ENCODE measurements at regions not wholly inside any gene's neighbourhood (a gene's known extent, or its start where the extent isn't known, plus 50 kb on each side); places are given as distances from the start of the nearest gene placed in this dataset.
"Not testable (repeated sequence)": the region's sequence is repeated elsewhere in the genome, so short reads cannot be mapped to it uniquely, and the experiment has no call there.

DNA sequence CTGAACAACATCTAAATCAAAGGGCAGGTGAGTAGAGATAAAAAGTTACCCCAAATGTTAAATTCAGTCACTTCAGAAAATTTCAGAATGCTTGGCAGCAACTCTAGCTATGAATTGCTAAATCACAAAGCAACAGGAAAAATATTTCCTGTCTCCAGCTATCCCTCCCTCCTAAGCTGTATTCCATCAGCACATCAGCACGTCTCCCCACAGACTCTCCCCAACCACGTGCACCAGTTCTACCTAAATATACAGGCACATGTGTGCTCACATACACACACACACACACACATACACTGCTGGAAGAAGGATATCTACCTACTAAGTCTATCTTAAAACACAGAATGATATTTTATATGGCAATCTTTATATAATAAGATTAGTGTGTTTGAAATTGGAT lies 177.1 kb upstream of the ARHGEF26 start:
- FAIRE-seq = no peak

DNA sequence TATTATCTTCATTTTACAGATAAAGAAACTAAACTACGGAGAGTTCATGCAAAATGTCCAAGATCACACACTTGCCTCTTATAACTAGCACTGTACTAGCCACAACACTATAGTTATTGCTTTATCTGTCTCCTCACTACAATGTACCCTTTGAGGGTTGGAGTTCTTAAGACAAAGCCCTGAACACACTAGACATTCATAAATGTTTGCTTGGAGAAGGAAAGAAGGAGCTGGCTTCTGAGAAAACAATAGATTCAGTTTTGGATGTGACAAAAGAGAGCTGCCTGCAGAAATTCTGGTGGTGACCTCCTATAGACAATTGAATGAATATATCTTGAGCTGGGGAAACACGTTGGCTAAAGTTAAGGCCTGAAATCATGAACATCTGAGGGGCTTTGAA lies 169.9 kb upstream of the ARHGEF26 start:
- no peak for FAIRE-seq

DNA sequence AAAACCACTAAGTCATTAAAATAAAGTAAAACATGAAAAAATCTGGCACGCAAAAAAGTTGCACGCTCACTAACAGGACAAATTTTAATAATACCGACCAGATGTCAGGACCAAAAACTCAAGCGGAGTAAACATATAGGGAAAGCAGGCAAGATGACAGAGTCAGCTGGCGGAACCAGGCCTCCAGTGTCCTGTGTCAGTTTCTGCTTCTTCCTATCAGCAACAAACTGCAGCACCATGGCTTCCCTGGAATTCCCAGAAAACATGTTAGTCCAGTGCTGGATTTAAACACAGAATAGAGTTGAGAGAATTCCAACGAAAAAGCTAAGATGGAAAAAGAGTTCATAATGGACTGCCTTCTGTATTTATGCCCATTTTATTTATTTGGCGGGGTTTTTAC lies 169.1 kb upstream of the ARHGEF26 start:
- no peak for FAIRE-seq

DNA sequence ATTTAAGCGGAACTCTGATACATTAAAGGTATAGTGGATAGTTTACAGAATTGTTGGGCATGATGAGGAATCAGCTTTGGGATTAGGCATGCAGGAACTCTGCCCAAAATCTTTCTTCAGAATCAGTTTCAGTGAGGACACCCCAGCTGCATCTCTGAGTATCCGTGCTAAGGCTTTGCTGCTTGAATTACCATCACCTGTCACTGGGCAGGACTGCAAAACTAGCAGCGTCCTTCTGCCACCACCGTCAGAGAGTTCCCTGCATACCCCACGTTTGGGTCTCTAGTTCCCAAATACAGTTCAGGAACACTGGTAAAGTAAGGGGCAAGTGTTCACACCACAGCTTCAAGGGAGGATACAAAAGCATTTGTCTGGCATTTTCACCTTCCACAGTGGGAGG lies 164.6 kb upstream of the ARHGEF26 start:
- FAIRE-seq = no peak

DNA sequence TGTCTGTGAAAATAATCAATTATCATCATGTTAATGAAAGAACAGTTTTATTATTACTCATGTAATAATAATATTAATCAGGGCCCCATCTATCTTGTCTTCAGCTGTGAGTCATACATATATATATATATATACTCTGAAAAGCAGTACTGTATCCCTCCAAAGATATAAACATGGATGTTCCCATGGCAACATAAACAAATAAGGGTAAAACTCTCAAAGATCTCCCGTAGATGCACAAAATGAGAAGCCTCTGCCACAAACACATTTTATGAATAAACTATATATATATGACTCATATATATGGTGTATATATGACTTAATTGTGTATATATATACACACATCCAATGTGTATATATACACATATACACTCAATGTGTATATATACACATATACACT lies 163.8 kb upstream of the ARHGEF26 start:
- no peak for FAIRE-seq

DNA sequence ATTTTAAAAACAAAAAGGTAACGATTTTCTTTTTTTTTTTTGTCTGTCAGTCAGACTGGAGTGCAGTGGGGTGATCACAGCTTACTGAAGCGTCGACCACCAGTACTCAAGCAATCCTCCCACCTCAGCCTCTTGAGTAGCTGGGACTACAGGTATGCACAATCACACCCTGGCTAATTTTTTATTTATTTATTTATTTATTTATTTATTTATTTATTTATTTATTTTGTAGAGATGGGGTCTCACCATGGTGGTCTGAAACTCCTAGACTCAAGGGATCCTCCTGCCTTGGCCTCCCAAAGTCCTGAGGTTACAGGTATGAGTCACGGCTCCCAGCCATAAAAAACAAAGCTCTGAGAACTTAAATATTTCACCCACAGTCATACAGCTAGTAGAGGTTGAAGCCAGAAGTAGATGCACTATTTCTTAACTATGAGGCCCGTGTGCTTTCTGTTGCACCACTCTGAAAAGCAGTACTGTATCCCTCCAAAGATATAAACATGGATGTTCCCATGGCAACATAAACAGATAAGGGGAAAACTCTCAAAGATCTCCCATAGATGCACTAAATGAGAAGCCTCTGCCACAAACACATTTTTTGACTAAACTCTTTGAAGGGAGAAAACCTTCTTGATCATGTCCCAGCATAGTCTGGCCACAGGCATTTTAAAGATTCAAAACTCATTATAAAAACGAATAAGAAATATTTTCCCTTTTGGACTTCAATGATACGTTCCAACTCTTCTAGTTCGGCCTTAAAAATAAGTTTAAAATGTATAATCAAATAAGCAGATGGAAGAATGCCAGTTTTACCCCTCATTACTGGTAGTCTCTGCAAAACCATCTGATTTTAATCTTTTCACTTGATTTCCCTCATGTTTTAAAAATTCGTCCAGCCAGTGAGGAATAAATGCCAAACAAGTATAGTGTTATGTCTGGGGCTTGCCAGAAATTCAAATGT lies 162.3 kb upstream of the ARHGEF26 start:
- FAIRE-seq = peak; percentile 65

DNA sequence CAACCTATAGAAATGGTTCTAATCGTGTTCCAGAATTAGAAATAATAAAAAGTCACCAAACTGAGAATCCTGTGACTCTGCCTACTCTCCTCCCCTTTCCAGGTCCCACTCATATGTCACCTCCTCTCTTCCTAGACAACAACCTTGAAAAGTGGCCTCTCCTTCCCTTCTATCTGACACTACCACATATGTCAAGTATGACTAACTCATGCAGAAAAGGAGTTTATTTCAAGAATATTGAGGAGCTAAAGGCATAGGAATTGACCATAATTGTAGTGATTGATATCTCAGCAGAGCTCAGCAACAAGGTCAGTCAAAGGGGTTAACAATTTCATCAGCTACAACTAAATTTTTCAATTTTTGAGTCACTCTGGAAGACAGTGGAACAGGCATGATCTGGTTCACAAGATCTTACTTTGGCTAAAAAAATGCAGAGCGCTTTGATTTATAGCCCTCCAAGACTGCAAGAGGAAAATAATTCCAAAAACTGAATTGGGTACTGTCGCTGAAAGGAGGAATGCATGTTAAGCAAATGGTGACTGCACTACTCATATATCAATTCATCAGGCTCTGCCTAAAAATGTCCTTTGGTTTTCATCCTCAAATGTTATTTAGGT lies 160.6 kb upstream of the ARHGEF26 start:
- FAIRE-seq = no peak

DNA sequence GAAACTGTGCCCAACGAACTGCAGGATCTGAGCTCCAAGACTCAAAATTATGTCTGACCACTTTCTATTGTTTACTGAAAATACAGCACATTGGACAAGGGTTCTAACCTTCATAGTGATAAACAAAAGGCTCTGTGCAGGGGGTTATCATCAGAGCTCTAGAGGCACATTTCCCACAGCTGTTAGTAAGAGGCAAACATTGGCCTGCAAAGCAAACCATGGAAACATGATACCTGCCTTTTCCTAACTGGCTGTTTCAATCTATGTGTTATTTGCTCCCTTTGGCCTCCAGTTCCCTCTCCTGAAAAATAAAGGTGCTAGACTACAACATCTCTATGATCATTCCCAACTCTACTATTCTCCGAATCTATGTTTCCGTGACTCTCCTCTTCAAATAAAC lies 159.7 kb upstream of the ARHGEF26 start:
- no peak for FAIRE-seq

DNA sequence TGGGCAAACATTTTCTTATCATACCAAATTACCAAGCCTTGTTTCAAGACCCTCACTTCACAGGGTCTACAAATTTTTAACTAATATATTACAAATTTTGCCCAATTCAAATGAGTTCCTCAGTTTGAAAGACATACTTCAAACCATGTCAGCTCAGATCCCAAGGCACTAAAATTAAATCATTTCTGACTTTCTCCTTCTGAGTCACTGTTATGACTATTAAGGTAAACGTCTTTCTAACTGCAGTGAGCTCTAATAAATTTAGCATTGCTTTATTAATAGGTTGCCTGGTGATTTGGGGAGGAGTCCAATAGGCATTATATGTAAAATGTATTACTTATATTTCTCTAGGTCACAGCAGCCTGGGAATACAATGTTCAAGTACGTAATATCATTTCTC lies 158.2 kb upstream of the ARHGEF26 start:
- FAIRE-seq = no peak

DNA sequence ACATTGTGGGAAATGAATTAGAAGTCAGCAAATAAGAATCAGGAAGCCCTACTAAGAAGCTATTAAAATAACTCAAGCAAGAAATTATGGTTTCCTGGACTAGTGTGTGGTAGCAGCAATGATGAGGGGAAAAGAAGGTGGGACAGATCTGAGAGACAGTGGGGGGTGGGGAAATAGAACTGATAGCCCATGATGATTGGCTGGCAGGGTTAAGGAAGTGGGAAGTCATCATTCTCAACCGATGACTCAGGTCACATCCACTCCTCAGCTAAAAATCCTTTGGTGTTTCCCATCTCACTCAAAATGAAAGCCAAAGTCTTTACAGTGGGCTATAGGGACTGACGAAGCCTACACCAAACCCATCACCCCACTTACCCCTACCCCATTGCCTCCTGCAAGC lies 153.9 kb upstream of the ARHGEF26 start:
- FAIRE-seq = no peak

DNA sequence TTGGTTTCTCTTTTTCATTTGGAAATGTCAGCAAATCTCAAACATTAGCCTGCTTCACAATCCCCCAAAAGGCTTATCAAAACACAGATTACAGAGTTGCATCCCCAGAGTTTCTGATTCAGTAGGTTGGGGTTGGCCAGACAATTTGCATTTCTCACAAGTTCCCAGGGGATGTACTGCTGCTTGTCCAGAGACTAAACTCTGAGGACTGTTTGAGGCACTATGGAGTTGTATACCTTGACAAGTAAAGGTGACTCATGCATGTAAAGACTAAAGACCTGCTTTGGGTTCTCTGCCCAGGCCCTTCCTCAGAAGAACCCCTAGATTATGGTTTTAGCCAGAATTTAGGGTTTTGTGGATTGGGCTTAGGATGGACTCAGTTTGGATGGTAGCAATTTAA lies 151.1 kb upstream of the ARHGEF26 start:
- no peak for FAIRE-seq

DNA sequence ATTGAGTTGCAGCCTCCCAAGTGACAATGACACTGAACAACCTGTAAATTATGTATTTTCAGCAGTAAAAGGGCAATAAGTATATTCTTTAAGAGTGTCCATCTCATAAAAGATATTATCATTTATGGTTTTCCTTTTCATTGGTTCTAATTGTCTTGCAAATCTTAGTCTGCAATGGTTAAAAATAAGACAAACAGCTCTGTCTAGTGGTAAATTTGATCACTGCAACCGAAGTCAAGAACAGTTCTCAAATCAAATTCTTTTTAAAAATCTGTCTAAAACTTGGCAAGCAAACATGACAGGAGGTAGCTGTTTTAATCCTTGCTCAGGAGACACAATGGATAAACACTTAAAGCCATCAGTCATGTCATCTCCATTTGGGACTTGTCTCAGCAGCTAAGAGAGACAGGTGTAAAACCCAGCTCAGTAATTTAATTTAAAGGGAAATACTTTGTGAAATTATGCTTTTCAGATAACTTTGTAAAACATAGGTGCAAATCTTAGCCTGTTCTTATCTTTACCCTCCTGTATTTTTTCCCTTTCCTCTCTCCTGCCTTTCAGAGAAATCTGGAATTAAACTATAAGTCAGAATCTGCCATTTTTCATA lies 150.3 kb upstream of the ARHGEF26 start:
- FAIRE-seq = peak; percentile 99

DNA sequence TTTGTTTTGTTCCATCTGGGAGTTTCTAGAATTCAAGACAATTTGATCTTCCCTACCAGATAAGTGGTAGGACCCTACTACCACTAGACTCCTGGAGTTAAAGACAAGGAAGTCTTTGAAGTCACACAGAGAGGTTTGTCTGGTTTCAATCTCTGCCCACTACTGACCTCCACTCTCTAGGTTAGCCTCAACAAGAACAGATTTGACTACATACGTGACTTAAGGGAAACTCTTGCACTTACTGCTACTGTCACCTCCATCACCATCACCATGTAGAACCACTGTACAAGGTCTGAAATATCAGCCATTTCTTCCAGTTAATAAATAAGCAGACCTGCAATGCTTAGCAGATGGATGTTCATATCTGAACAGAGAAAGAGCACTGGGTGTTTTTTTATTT lies 148.3 kb upstream of the ARHGEF26 start:
- no peak for FAIRE-seq

DNA sequence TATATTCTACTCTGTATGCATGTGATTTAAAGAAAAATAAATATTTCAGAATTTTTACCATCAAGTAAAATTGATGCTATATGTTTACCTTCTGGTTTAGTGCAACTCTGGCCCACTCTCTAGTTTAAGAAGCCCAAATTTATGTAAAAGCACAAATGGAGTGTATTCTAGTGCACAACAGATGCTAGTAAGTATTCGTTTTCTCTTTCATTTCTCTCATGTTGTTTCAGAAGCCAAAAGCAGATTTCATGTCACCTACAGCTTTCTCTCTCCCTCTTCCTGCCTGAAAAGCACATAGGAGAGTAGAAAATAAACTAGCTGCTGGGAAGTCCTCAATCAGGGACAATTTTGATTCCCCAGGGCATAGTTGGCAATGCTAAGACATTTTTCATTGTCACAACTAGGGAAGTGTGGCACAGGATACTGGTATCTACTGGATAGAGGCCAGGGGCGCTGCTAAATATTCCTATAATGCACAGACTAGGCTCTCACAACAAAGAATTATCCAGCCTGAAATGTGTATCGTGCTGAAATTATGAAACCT lies 147.4 kb upstream of the ARHGEF26 start:
- no peak for FAIRE-seq

DNA sequence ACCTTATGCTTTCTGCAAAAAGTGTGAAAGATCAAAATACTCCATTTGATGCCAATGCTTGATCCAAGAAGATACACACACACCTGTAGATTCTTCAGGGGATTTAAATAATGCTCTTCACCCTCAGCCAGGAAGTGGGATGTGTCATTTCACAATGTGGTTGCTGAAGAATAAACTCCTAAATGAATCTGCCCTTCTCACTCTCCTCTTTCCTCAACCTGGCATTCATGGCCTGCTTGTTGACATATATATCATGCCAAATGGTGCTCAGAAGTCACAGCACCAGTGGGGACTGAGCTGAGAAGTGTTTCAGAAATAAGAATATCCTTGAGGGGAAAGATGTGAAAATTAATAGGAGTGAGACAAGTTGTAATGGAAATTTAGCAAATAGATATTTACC lies 146.6 kb upstream of the ARHGEF26 start:
- no peak for FAIRE-seq

DNA sequence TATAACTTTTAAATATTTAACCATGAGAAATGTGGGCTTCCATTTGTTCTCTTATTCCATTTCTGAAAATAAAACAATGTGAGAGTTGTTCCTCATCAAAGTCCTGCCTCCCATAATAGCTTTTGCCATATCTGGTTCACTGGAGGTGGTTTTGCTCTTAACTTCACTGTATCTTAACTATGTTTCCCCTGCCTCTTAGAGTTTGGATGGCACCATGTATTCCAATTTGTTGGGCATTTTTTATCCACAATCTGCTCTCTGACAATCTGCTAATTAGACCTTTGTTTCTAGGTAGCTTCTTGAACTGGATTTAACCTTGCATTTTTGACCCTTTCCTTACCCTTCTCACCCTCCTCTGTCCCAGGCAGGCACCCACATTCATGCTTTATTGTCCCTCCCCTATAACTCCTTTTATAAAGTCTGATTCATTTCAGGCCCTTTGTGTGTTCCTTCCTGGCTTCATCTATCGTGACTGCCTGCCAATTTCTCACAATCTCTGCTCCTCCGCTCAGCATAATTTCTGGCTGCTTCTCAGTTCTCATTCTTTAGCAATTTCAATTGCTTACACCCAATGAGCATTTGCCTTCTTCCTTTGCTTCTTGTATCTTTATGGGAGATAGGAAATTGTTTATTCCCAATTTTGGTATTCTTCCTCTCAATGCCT lies 144.2 kb upstream of the ARHGEF26 start:
- no peak for FAIRE-seq

DNA sequence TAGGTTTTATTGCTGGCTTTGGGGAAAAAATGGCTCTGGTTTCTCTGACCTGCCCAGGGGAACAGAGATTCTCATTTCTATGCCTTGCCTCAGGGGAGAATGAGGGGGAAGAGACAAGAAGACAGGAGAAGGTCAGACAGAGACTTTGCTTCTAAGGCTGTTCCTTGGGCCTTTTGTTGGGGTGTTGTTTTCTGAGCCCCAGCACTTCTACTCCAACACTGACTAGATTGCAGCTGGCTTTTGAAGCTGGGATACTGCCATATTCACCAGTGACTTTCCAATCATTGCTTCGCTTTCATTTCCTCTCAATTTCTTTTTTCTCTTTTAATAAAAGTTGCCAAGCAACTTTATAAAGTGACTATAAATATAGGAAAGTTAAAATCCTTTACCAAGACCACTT lies 143.2 kb upstream of the ARHGEF26 start:
- no peak for FAIRE-seq

DNA sequence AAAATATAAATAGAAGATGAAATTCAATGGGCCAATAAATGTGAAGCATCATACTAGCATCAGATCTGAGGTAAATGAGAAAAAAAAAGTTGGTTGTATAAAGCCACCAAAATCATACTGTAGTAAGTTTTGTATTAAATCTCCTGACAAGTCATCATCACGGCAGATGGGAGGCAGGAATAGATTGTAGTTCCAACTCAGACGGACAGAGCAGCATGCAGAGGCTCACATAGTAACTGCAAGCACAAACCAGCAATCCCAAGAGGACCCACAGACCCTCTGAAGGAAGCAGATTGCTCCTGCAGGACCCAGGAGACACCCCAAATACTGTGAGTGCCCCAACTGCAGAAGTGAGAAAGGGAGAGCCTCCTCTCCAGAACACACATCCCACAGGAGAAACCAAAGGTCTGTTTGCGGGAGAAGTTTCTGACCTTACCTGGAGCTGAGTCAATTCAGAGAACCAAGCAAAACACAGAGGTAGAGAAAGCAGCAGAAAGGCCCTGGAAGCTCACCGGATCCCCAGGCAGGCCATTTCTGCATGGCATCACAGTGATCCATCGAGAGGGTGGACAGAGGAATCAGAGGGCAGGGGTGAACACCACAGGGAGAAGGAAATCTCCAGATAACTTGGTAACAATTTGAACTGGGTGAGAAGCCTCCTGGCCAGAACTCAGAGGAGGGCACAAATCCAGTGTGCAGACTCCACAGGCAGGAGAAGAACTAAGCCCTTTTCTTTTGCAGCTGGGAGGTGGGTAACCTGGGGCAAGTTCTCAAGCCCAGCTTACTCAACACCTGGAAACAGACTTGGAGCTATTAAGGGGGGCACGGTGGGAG lies 141.6 kb upstream of the ARHGEF26 start:
- no peak for FAIRE-seq

DNA sequence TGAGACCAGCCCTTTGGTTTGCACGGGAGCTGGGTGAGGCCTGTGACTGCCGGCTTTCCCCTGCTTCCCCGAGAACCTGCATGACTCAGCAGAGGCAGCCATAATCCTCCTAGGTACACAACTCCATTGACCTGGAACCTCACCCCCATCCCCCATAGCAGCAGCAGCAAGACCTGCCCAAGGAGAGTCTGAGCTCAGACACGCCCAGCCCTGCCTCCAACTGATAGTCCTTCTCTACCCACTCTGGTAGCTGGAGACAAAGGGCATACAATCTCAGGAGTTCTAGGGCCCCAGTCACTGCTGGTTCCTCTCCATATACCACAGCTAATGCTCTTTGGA lies 141.0 kb upstream of the ARHGEF26 start:
- FAIRE-seq = no peak

DNA sequence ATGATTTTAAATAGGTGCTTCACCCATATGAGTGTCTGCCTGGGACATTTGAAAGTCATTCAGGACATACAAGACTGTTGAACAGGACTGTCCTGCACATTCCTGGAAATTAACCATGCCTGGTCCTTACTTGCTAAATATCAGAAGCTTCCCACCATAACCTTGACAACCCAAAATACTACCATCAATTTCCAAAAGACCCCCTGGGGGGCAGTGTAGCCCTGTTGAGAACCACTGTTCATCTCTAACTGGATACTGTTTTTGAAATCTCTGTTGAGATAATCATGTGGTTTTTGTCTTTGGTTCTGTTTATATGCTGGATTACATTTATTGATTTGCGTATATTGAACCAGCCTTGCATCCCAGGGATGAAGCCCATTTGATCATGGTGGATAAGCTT lies 123.8 kb upstream of the ARHGEF26 start:
- not testable (repeated sequence) for FAIRE-seq

DNA sequence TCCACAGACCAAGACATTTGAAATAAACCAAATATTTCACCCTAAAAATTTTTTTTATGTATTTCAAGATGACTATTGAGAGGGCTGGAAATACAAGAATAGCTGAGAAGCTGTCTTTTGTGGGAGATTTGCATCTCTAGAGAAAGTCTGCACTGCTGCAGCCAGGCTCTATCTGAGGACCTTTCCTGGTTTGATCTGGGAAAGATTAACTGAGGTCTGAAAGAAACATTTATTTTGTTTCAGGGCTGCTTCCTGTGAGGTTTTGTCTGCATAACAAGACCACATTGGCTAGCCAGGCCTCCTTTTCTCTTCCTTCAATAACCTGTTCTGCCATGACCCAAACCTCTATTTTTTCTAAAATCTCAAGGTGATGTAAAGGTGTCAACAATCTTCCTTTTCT lies 117.5 kb upstream of the ARHGEF26 start:
- no peak for FAIRE-seq

DNA sequence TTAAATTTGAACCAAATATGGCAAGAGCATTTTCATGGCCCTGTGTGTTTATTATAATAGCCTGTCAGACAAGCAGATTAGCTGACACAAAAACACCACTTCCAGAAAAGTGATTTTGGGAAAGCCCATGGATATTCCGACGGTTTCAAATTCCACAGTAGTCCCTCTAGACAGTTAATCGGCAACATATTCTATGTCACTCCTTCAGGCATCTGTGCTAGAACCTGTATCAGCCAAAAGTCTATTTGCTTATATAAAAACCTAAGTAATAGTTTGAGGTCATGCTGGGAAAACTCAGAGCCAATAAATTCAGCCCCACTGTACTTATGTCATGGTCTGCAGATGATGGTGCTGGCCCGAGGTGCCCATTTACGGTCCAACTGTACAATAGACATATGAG lies 110.2 kb upstream of the ARHGEF26 start:
- FAIRE-seq = no peak

All from islet of Langerhans (tissue), 1 donor.